H9 (cell line): ENCODE measurements at regions not wholly inside any gene's neighbourhood (a gene's known extent, or its start where the extent isn't known, plus 50 kb on each side); places are given as distances from the start of the nearest gene placed in this dataset.
"Not testable (repeated sequence)": the region's sequence is repeated elsewhere in the genome, so short reads cannot be mapped to it uniquely, and the experiment has no call there.

Experiments
- DNase-seq: peaks from one replicate; pipeline ENCODE4 v3.0.0-alpha.2; 2017
- H2AFZ ChIP-seq: one replicate; pipeline ENCODE4 v1.6.1; 2013; ENCODE audit warnings: mild to moderate bottlenecking, low read length, control low read depth, moderate library complexity
- H2AK5ac ChIP-seq: 2 replicates; pipeline ENCODE4 v1.6.1; 2013; ENCODE audit warnings: low read length, control low read depth, mixed read lengths; ENCODE audit not compliant: insufficient read length
- H2BK120ac ChIP-seq: one replicate; pipeline ENCODE4 v1.6.1; 2013; ENCODE audit warnings: low read depth, mild to moderate bottlenecking, low read length, control low read depth, inconsistent platforms; ENCODE audit not compliant: poor library complexity, severe bottlenecking
- H2BK12ac ChIP-seq: 2 replicates; pipeline ENCODE4 v1.6.1; 2013; ENCODE audit warnings: low read length, control low read depth, mixed read lengths, low read depth; ENCODE audit not compliant: insufficient read length
- H2BK15ac ChIP-seq: 2 replicates; pipeline ENCODE4 v1.6.1; 2013; ENCODE audit warnings: low read depth, low read length, control low read depth
- H2BK20ac ChIP-seq: one replicate; pipeline ENCODE4 v1.6.1; 2013; ENCODE audit warnings: low read depth, mild to moderate bottlenecking, low read length, control low read depth, inconsistent platforms; ENCODE audit not compliant: poor library complexity, severe bottlenecking
- H2BK5ac ChIP-seq: 2 replicates; pipeline ENCODE4 v1.6.1; 2013; ENCODE audit warnings: low read length, control low read depth, mixed read lengths; ENCODE audit not compliant: insufficient read length
- H3K14ac ChIP-seq: 2 replicates; pipeline ENCODE4 v1.6.1; 2013; ENCODE audit warnings: low read length, control low read depth; ENCODE audit not compliant: insufficient read depth
- H3K18ac ChIP-seq: 2 replicates; pipeline ENCODE4 v1.6.1; 2013; ENCODE audit warnings: low read depth, mild to moderate bottlenecking, mixed read lengths, low read length, control low read depth; ENCODE audit not compliant: insufficient read length
- H3K23ac ChIP-seq: 2 replicates; pipeline ENCODE4 v1.6.1; 2013; ENCODE audit warnings: low read length, control low read depth, mixed read lengths, low read depth; ENCODE audit not compliant: insufficient read length
- H3K23me2 ChIP-seq: 2 replicates; pipeline ENCODE4 v1.6.1; 2013; ENCODE audit warnings: low read depth, mild to moderate bottlenecking, mixed read lengths, low read length, control low read depth; ENCODE audit not compliant: insufficient read length, poor library complexity, severe bottlenecking
- H3K27ac ChIP-seq: 2 replicates; pipeline ENCODE4 v1.5.1; 2013; ENCODE audit warnings: low read length, control low read depth, mixed read lengths, low read depth; ENCODE audit not compliant: insufficient read length
- H3K27me3 ChIP-seq: 2 replicates; pipeline ENCODE4 v1.6.1; 2013; ENCODE audit warnings: low read length, control low read depth, inconsistent platforms; ENCODE audit not compliant: insufficient read depth
- H3K4ac ChIP-seq: 2 replicates; pipeline ENCODE4 v1.6.1; 2013; ENCODE audit warnings: low read depth, mild to moderate bottlenecking, control low read depth, inconsistent platforms, low read length, moderate library complexity
- H3K4me1 ChIP-seq: 2 replicates; pipeline ENCODE4 v1.6.1; 2013; ENCODE audit warnings: low read length, control low read depth, inconsistent platforms; ENCODE audit not compliant: insufficient read depth
- H3K4me2 ChIP-seq: 2 replicates; pipeline ENCODE4 v1.6.1; 2013; ENCODE audit warnings: low read length, control low read depth, mixed read lengths; ENCODE audit not compliant: insufficient read length, insufficient read depth
- H3K56ac ChIP-seq: 2 replicates; pipeline ENCODE4 v1.6.1; 2013; ENCODE audit warnings: low read depth, mild to moderate bottlenecking, mixed read lengths, low read length, control low read depth; ENCODE audit not compliant: insufficient read length
- H3K79me1 ChIP-seq: 2 replicates; pipeline ENCODE4 v1.6.1; 2013; ENCODE audit warnings: low read depth, mild to moderate bottlenecking, moderate library complexity, low read length, control low read depth, inconsistent platforms; ENCODE audit not compliant: insufficient read depth, poor library complexity, severe bottlenecking
- H3K79me2 ChIP-seq: 2 replicates; pipeline ENCODE4 v1.6.1; 2013; ENCODE audit warnings: low read length, control low read depth, inconsistent platforms; ENCODE audit not compliant: insufficient read depth
- H3K9ac ChIP-seq: 2 replicates; pipeline ENCODE4 v1.6.1; 2013; ENCODE audit warnings: low read length, control low read depth, mixed read lengths; ENCODE audit not compliant: insufficient read length; ENCODE audit errors: extremely low read depth
- H3K9me3 ChIP-seq: one replicate; pipeline ENCODE4 v1.6.1; 2013; ENCODE audit warnings: low read depth, low read length, inconsistent platforms; ENCODE audit not compliant: control insufficient read depth
- H3T11ph ChIP-seq: one replicate; pipeline ENCODE4 v1.6.1; 2013; ENCODE audit warnings: mild to moderate bottlenecking, low read length, control low read depth, inconsistent platforms
- H4K20me1 ChIP-seq: one replicate; pipeline ENCODE4 v1.6.1; 2013; ENCODE audit not compliant: control insufficient read depth, insufficient read length, insufficient read depth
- H4K5ac ChIP-seq: 2 replicates; pipeline ENCODE4 v1.6.1; 2013; ENCODE audit warnings: low read depth, mild to moderate bottlenecking, mixed read lengths, low read length, control low read depth; ENCODE audit not compliant: insufficient read length
- H4K8ac ChIP-seq: replicated peaks from 2 replicates; pipeline ENCODE4 v1.6.1; 2013; ENCODE audit warnings: low read length, control low read depth, mixed read lengths, low read depth; ENCODE audit not compliant: insufficient read length
- H4K91ac ChIP-seq: 2 replicates; pipeline ENCODE4 v1.6.1; 2013; ENCODE audit warnings: low read depth, mild to moderate bottlenecking, moderate library complexity, mixed read lengths, low read length, control low read depth; ENCODE audit not compliant: insufficient read length
- H3K27ac Mint-ChIP-seq, 3 experiments: 2 replicates in 2 of 3; 3 replicates in 1 of 3; pipeline ENCODE4 v1.8.0; 2020 to 2021; ENCODE audit warnings: mixed read lengths in 3 of 3, mild to moderate bottlenecking in 1 of 3, moderate library complexity in 1 of 3
- H3K27me3 Mint-ChIP-seq: 2 replicates; pipeline ENCODE4 v1.8.0; 2021; ENCODE audit warnings: low read depth, mild to moderate bottlenecking, moderate library complexity, mixed read lengths
- H3K36me3 Mint-ChIP-seq, 3 experiments: 2 replicates in 2 of 3; 3 replicates in 1 of 3; pipeline ENCODE4 v1.8.0; 2020 to 2021; ENCODE audit warnings: low read depth in 3 of 3, mixed read lengths in 3 of 3; ENCODE audit not compliant: insufficient read depth in 1 of 3
- H3K4me1 Mint-ChIP-seq, 2 experiments: 2 replicates each; pipeline ENCODE4 v1.8.0; 2020; ENCODE audit warnings: mixed read lengths in 2 of 2
- H3K4me3 Mint-ChIP-seq, 2 experiments: 2 replicates in 1 of 2; 3 replicates in 1 of 2; pipeline ENCODE4 v1.8.0; 2020 to 2021; ENCODE audit warnings: mild to moderate bottlenecking in 2 of 2, mixed read lengths in 2 of 2, moderate library complexity in 1 of 2
- H3K9me3 Mint-ChIP-seq, 2 experiments: 2 replicates in 1 of 2; 3 replicates in 1 of 2; pipeline ENCODE4 v1.8.0; 2020; ENCODE audit warnings: mild to moderate bottlenecking in 2 of 2, mixed read lengths in 2 of 2, moderate library complexity in 1 of 2
- CTCF ChIP-seq: fragments of 200-600 bp; sonication (generic); conservative IDR thresholded peaks from 3 replicates; pipeline ENCODE4 v1.8.0; 2021; ENCODE audit warnings: antibody characterized with exemption, mild to moderate bottlenecking
- WGBS: extraction: QIAGEN DNeasy Blood & Tissue Kit; methylation state at CpG from one replicate; pipeline ENCODE4 v1.1.7; 2013; ENCODE audit warnings: missing lambda C conversion rate, low lambda C conversion rate, mixed read lengths; ENCODE audit not compliant: insufficient read length; ENCODE audit errors: extremely low coverage; 5-methylcytosine and 5-hydroxymethylcytosine counted together

DNA sequence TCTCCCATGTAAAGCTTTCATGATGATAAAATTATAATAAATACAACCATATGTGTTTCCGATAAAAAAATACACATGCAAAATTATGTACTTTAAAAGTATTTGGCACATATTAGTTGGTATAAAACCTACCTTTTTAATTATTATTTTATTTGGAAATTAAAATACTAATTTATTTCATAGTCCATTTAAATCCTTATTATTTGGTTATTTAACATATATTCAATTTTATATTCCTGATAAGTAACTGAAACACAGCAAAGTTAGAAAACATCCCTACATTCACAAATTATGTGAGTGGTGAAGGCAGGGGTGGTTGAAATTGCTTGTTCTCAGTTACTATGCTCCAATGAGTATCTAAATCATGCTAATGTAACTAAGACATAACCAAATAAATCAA lies 920.5 kb downstream of the SLITRK1 start:
- Histone ChIP-seq H2AK5ac (no peak overlapping the region), H2BK12ac (no peak overlapping the region), H3K14ac (no peak overlapping the region), H2BK5ac (no peak overlapping the region), H3K79me2 (no peaks in the 10 kb centered on the region), H3T11ph (no peak overlapping the region), H4K8ac (no peak overlapping the region), H3K23ac (no peak overlapping the region), H2BK120ac (no peak overlapping the region), H4K20me1 (no peaks in the 10 kb centered on the region), H2BK20ac (no peak overlapping the region), H3K56ac (no peak overlapping the region), H3K27ac (no peak overlapping the region), H3K79me1 (no peaks in the 10 kb centered on the region), H3K9ac (no peak overlapping the region), H3K18ac (no peak overlapping the region), H3K4ac (no peak overlapping the region), H4K91ac (no peak overlapping the region), H2AFZ (no peak overlapping the region), H2BK15ac (no peak overlapping the region), H3K27me3 (no peaks in the 10 kb centered on the region), H3K9me3 (no peaks in the 10 kb centered on the region), H3K23me2 (no peaks in the 10 kb centered on the region), H3K4me2 (no peak overlapping the region), H4K5ac (no peak overlapping the region), H3K4me1 (no peaks in the 10 kb centered on the region)
- Mint-ChIP-seq H3K27ac (no peak overlapping the region), H3K36me3 (no peaks in the 10 kb centered on the region; a peak in 2 of 7 replicates), H3K27me3 (no peaks in the 10 kb centered on the region; the same call in 1 of the 2 replicates), H3K4me1 (no peaks in the 10 kb centered on the region), H3K9me3 (peaks cover 3 to 6% of the 10 kb centered on the region in 2 experiments; a peak in 4 of 5 replicates), H3K4me3 (no peak overlapping the region)
- DNase-seq = no peak
- no CpG with 5 or more reads among the region's 1 CpG for WGBS
- TF ChIP-seq CTCF = no peak

GRCh38 chr13:82952336-82952735 lies 929.9 kb downstream of the SLITRK1 start:
- H3K27me3 ChIP-seq, H4K8ac ChIP-seq, H2BK20ac ChIP-seq, H3K79me1 ChIP-seq, H2BK15ac ChIP-seq, H3K4me2 ChIP-seq, H3K9me3 Mint-ChIP-seq, H3K23me2 ChIP-seq, H3K4me1 Mint-ChIP-seq, H3K9ac ChIP-seq, H2AK5ac ChIP-seq, H3K27me3 Mint-ChIP-seq, H2BK12ac ChIP-seq, H3K56ac ChIP-seq, H3K79me2 ChIP-seq, H3K36me3 Mint-ChIP-seq, H2BK120ac ChIP-seq, H3K27ac Mint-ChIP-seq, DNase-seq, H3K9me3 ChIP-seq, H4K20me1 ChIP-seq, H3K23ac ChIP-seq, H3T11ph ChIP-seq, H3K4me1 ChIP-seq, H3K4ac ChIP-seq, H3K27ac ChIP-seq, H3K4me3 Mint-ChIP-seq, H4K5ac ChIP-seq, H2BK5ac ChIP-seq, H3K18ac ChIP-seq, H3K14ac ChIP-seq, H4K91ac ChIP-seq, H2AFZ ChIP-seq: not testable (repeated sequence)
- WGBS = no CpG with 5 or more reads among the region's 6 CpGs
